GM12892 (cell line): ENCODE measurements at regions not wholly inside any gene's neighbourhood (a gene's known extent, or its start where the extent isn't known, plus 50 kb on each side); places are given as distances from the start of the nearest gene placed in this dataset.

ENCODE experiments used
- POLR2A ChIP-seq: IDR thresholded peaks from 2 replicates; pipeline ENCODE4 v1.6.1; 2011; ENCODE audit warnings: low read depth, low read length, control low read depth
- POLR2AphosphoS5 ChIP-seq: IDR thresholded peaks from 2 replicates; pipeline ENCODE4 v1.6.1; 2011; ENCODE audit warnings: low read depth, low read length, control low read depth

GRCh38 chr17:77019893-77020379 lies 120.8 kb upstream of the SEC14L1 start:
- TF ChIP-seq POLR2A (no peak), POLR2AphosphoS5 (no peak)
